GM18498 (cell line): ENCODE measurements at regions not wholly inside any gene's neighbourhood (a gene's known extent, or its start where the extent isn't known, plus 50 kb on each side); places are given as distances from the start of the nearest gene placed in this dataset.
"Not testable (repeated sequence)": the region's sequence is repeated elsewhere in the genome, so short reads cannot be mapped to it uniquely, and the experiment has no call there.

Experiments used
- ATAC-seq: cut with Tn5 transposase; IDR thresholded peaks from one replicate; pipeline ENCODE4 v1.9.1; 2021; ENCODE audit warnings: mild to moderate bottlenecking, moderate library complexity; ENCODE audit not compliant: unreplicated experiment

DNA sequence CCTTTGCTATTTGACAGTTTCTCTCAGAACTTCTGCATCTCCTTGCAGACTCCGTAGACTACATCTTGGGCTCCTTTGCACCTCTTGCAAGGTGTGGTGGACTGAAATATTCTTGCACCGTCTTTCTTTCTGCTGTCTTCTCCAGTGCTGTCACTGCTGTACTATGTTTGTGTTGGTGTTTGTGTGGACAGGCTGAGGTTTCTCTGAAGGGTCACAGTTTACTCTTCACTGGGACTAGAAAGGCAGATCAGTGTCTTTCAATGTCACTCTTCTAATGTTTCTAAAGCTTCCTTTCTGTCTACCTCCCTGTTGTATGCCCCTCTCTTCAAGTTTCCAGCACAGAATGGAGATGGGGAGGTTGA is 410.0 kb upstream of the CD180 start:
- ATAC-seq = no peak

DNA sequence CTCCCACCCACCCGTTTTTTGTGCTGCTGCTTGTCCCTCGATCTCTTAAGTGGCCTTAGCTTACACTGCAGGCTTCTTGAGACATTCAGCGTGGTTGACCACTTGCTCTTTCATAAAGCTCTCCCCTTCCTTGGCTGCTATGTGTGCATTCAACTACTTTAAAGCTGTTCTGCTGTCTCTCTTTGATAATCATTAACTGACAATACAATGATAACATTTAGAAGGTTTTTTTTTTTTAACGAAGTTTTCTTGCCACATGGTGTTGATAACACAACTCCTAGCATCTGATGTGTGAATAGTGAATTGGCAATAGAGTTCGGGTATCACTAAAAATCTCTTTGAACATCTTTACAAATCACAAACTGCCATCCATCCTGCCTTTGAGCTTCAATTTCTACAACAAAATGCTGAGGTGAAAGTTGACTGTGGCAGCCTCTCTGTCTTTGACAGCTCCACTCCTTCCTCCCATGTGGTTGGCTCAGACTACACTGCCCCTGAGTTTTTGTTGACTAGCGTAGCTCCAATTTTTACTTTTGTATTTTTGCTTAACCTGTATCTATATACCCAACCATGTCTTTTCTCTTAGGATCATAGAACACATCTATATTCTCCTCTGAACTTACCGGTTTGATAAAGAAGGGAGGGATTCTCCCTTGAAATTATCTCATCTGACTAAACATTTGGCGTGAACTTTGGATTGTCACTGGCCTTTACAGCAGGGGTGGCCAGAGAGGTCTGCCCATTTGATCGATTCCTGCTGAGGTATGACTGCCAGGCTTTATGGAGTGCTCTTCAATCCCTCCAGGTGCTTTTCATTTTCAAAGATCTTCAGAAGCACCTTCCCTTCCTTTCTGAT is 409.4 kb upstream of the CD180 start:
- no peak for ATAC-seq

DNA sequence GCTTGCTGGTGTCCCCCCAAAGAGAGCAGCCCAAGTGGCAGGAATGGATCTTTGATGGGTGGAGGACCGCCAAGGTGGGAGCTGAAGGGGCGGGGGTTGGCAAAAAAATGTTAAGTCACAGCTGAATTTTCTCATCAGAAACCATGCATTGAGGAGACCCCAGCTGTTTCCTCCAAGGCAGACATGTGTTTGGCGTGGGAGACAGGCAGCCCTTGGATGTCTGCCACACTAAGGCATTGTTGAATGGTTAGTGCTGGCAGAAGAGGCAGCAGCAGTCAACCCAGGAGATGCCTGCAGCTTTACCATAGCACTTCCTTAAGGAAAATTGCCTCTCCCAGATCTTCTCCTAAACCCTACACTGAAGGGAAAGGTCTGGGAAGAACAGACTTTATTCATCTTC is 394.9 kb upstream of the CD180 start:
- ATAC-seq = no peak

DNA sequence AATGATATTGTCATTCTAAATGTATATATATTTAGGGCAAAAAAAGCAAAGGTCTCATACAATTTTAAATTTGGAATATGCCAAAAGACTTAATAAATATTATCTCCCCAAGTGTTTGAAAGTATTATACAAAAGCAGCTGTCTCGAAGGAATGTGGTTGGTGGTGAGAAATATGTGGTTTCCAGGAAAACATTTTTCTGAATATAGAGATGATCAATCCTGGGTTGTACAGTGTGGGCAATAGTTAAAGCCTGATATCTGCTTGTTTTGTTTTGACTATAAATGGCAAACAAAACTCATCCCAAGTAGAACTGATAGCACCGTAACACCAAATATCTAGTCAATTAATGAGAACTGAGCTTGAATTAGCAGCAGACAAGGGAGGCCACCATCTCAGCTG is 391.8 kb upstream of the CD180 start:
- ATAC-seq = no peak

DNA sequence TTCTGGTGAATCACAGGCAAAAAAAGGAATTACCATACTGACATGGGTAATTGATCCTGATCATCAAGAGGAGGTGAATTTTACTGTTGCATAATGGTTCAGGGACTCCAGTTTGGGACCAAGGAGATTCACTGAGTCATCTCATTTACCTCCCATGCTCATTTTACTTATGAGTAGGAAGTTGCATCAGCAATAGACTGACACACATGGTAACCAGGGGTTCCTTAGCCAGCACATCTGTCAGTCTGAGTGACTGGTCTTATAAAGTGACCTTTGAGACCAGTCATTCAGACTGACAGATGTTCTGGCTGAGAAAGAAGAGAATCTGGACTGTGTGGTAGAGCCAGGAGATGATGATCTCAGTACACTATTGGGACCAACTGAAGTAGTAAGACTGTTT is 384.6 kb upstream of the CD180 start:
- ATAC-seq = no peak

DNA sequence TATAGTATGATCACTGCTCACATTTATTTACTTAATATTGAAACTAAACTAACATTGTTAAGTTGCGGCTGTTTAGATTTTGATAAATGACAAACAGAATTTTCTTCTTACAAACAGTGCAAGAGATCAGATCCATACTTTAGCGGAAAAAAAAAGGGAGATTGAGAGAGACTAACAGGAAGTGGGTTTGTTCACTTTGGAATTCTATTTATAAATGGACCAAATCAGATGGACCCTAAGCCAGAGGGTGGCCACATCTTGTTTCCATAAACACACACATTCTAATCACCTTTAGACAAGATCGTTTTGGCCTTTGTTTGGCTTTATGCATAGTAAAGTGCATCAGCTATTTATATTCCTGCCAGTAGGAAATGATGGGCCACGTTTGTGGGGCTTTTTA is 381.4 kb upstream of the CD180 start:
- no peak for ATAC-seq

DNA sequence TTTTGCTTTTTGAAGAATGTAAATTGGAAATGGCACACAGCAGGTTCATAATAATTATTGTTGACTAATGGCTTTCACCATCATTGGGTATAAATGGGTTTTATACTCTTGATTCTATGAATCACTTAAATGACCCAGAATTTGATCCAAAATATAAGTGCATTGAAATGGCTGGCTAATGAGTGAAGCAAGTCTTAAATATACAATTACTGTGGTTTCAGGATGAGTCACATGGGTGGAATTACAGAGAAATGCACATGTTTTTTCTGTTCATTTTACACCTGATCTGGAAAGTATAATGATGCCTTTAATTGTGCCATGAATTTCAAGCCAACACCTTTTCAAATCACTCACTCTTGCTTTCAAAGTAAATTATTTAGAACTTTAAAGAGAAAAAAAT is 380.8 kb upstream of the CD180 start:
- ATAC-seq = no peak

DNA sequence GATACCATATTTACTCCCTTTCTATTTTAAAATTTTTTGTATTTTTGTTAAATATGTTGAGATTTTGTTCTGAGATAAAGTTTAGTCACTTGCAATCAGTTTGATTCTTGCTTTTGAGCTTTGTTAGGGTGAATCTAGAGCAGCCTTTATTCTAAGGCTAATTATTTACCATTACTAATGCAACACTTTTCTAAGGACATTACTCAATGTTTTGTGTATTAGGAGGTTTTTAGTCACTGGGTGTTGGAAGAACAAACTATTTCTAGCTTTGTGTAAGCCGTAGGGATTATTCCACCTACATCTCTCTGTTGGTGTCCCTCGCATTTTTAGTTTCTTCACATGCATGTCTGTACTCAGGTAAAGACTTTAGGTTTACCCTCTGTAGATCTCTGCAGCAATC is 379.5 kb upstream of the CD180 start:
- no peak for ATAC-seq

DNA sequence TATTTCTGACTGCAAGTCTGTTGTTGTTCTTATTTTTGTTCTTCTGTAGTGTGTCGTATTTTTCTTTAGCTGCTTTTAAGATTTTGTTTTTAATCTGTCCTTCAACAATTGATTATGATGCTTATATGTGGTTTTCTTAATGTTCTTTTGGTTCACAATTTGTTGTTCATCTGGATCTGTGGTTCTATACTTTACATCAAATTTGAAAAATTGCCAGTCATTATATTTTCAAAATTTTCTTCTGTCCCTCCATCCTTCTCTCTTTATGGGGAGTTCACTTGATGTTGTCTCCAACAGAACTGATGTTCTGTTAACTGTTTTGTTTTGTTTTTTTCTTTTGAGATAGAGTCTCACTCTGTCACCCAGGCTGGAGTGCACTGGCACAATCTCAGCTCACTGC is 378.5 kb upstream of the CD180 start:
- no peak for ATAC-seq

DNA sequence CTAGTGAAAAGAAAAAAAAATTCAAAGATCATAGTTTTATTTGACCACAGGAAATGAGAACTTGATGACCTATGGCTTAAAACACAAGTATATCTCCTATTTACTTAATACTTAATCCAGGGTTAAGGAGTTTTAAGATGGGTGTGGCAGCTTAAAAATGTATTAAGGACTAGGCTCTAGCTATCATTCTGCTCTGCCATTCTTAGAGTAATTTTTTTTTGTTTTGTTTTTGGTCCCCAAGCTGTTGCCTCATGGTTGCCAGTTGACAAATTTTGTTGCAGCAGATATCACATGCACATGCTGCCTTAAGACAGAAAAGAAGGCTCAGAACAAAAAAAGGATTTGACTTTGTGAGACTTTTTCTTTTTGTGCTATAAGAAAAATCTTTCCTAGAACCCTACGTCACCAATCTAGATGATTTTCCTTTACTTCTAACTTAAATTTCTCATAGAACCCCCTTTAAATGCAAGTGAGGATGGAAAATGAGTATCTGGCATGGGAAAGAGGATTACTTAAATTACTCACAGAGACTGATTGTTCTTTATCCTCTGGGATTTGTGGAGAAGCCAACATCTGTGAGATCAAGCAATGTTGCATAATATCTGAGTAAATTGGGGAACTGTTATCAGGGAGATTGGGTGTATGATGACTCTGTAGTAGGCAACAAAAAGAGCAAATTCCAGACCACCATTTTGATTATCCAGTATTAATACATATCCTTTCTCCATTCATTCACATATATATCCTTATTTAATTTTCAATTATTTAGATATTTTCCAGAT is 364.7 kb upstream of the CD180 start:
- ATAC-seq = no peak

DNA sequence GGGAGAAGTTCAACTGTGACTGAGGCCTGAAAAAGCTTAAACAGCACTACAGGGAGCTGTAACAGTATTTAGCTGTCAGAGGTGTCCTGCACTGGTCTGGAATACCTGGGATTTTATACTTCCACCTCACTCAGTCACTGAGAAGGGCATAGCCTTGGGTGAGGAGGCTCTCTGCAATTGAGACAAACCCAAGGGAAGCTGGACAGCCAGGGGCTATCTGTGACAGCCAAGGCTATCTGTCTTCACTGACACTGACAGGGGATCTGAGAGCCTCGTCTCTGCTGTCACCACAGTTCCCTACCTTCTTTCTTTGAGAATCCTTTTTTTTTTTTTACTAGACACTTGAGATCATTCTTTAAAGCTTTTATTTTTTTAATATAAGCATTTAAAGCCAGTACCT is 356.2 kb upstream of the CD180 start:
- ATAC-seq = no peak

DNA sequence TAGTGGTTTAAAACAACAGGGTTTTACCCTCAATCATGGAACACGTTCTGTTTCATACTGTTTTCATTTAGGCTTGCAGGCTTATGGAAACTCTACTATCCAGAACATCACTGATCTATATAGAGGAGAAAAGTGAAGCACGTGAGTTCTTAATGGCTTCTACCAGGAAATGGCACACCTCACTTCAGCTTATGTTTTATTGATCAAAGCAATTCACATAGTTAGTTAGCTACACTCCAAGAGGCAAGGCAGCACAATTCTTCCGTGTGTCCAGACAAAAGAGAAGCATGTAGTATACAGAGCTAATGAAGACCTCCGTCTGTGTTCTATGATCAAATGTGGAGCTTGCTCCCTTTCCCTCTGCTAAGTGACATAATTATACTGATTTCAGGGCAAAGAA is 353.3 kb upstream of the CD180 start:
- ATAC-seq = no peak

DNA sequence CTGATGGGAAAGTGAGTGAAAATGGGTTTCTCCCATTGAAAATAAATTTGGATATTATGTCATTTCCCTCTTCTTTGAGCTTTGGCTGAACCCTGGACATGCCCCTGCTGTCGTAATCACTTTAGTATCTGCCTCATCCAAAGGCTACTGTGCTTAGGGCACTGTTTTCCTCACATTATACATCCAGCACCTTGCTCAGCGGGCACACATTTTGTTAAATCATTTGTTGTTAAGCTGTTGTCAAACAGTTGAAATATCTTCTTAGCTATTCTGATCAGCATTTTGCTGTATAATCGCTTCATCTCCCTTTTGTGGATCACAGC is 352.7 kb upstream of the CD180 start:
- ATAC-seq = no peak

DNA sequence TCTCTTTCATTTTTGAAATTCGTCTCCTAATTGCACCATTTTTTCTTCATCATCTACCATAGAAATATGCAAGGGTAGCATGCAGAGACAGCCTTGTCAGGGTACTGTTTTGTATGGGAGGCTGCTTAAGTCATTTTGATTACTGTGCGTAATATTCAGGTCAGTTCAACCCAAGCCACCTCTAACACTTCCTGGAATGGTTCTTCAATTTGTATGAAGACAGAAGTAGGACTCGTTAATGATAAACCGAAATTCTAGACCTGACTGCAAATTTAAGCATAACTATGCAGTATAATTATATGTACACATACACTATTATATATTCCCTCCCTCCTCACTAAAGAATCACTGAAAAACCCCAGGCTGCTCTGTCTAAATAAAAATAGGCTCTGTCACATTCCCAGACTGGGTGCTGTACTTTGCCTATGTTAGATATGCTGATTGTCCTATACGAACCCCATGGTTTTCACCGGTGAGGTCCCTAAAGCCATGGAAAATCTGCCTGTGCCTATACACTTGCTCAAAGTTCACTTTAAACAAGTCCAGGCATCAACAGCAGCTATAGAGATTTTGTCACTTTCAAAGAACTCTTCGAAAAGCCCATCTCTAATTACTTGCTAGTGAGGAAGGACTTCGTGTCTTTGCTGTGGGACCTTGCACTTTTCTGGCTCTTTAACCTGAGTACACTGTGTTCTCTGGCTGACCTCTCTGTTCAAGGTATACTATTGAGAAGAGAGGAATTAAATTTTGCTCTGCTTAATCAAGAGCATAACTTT is 352.1 kb upstream of the CD180 start:
- ATAC-seq = no peak

DNA sequence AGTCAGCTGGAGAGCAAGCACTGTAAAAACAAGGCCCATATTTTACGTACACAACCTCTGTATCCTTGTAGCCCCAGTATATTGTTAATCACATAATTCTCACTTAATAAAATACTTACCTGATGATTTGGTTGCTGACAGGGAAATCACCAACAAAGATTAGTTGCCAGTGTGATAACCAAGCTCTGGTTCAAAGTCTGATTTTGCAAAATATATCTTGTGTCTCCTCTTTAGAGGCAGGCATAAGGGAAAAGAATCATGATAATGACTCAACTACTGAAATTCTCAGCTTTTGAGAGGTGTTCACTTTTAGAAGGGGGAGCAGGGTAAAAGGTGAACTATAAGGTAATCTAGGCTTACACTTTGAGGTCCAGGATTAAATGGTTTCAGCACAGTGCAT is 351.1 kb upstream of the CD180 start:
- ATAC-seq = no peak

DNA sequence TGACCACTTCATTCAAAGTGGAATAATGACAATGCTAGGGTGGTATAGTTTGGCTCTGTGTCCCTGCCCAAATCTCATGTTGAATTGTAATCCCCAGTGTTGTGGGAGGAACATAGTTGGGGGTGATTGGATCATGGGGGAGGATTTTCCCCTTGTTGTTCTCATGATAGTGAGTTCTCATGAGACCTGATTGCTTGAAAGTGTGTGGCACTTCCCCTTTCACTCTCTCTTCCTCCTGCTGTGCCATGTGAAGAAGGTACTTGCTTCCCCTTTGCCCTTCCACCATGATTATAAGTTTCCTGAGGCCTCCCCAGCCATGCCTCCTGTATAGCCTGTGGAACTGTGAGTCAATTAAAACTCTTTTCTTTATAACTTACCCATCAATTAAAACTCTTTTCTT is 348.3 kb upstream of the CD180 start:
- not testable (repeated sequence) for ATAC-seq

DNA sequence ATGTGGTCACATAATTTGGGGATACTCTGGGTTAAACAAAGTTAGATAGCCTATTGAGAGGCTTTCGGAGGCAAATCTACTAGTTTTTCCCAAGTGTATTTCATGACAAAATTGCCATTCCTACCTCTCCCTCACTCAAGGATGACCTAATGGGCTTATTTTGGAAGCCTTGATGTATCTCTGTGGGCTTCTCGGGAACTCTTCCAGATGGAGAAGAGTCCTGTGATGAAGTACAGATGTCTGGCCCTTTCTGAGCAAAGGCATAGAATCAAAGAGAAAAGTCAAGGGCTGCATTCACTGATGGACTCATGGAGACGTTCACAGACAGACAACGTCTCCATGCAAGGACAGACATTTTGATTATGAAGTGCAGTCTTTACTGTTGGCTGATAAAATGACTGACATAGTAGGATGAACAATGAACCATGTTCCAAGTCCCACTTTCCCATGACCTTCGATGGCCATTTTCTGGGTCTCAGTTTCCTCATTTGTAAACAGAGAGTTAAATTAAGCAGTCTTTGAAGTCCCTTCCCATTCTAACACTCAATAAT is 347.2 kb upstream of the CD180 start:
- ATAC-seq = no peak

DNA sequence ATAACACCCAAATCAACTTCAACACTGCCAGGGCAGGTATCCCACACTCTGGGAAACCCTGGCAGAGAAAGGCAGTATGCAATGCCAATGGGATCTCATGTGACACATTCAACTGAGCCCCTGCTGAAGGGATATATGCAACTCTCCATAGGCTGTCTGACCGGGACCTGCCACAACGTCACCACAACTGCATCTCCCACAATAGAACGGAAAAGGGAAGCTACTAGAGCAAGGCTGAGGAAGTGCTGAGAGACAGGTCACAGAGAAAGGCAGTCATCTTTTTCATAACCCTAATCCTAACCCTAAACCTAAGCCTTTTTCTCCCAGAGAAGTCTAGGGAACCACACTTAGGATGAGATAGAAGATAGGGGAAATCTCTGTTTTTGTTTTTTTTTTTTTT is 345.9 kb upstream of the CD180 start:
- no peak for ATAC-seq

DNA sequence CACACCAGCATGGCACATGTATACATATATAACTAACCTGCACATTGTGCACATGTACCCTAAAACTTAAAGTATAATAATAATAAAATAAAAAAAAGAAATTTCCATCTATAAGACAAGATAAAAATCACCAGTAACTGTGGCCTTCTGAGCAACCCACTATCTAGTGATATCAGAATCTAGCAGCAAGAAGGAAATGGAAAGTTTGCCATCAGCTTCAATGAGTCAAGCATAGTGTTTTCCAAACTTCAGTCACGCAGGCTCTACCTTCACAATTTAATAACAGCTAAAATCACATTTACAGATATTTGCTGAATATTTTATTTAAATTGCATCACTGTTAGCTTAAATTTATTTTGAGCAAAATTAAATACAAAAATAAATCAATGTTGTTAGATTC is 345.3 kb upstream of the CD180 start:
- no peak for ATAC-seq

DNA sequence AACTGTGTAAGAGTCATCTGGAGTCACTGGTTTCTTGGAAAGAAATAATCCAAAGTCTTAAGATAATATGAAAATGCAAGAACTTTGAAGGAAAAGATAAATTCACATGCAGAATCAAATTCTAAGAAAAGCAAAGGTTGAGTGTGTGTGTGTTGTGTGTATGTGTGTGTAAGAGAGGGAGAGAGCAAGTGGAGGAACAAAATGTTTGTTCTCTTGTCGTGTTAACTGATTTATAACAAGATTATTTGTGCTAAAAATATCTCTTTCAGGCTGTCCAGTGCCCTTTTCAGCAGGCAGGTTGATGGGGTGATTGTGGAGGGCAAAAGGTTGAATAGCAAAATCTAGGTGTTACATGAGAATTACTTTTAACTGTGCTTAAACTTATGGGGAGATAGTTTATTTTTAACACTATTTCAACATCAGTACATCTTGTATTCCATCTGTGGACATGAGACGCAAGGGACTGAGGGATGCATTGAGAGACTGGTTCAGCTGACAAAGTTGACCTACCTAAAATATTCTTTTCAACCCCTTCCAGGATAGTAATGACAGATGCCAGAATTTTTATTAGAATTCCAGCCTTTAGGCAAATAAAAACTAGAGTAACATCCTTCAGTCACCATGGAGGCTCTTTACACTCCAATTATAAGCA is 342.4 kb upstream of the CD180 start:
- no peak for ATAC-seq
